ENCODE measurements at regions not wholly inside any gene's neighbourhood (a gene's known extent, or its start where the extent isn't known, plus 50 kb on each side); places are given as distances from the start of the nearest gene placed in this dataset.
"Not testable (repeated sequence)": the region's sequence is repeated elsewhere in the genome, so short reads cannot be mapped to it uniquely, and the experiment has no call there.

DNA sequence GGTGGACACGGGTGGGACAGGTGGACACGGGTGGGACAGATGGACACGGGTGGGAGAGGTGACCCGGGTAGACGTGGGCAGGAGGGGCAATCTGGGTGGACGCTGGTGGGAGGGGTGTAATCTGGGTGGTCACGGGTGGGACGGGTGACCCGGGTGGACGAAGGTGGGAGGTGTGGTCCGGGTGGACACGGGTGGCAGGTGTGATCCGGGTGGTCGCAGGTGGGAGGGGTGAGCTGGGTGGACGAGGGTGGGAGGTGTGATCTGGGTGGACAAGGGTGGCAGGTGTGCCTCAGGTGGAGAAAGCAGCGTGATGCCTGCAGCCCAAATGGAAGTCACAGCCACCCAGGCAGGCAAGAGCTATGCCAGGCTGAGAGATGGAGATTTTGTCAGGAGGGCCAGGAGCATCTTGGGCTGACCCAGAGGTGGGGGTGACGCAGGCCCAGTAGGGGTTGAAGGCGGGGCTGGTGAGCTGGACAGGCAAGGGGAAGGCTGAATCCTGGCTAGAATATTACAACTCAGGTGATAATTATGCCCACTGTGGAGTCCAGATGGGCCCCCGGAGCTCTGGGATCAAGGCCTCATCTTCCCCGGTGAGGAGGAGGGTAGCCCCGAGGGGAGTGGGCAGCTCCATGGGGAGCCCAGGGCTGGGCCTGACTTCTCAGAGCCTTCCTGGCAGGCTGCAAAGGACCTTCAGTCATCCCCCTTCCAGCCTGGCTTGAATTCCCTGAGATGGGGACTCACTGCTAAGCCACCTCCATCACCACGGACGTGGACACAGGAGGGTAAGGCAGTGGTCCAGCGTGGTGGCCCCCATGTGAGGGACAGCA is 100.0 kb downstream of the ADRA2C start:
- no peak for DNase-seq (ENCODE audit: low spot score)

DNA sequence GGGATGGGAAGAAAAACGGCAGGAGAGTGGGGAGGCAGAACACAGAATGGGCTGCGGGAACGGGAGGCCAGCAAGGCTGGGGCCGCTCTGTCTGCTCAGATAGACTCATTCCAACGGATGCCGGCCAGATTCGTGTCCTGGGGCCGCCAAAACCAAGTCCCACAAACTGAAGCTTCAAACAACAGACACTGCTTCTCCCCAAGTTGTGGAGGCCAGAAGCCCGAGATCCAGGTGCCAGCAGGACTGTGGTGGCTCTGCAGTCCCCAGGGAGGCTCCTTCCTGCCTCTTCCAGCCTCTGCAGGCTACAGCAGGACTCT is 100.6 kb downstream of the ADRA2C start:
- no peak for DNase-seq (ENCODE audit: low spot score)

- no peak for DNase-seq (ENCODE audit: low spot score)
These were observed 101.4 kb downstream of the ADRA2C start for GRCh38 chr4:3867403-3868100.

DNA sequence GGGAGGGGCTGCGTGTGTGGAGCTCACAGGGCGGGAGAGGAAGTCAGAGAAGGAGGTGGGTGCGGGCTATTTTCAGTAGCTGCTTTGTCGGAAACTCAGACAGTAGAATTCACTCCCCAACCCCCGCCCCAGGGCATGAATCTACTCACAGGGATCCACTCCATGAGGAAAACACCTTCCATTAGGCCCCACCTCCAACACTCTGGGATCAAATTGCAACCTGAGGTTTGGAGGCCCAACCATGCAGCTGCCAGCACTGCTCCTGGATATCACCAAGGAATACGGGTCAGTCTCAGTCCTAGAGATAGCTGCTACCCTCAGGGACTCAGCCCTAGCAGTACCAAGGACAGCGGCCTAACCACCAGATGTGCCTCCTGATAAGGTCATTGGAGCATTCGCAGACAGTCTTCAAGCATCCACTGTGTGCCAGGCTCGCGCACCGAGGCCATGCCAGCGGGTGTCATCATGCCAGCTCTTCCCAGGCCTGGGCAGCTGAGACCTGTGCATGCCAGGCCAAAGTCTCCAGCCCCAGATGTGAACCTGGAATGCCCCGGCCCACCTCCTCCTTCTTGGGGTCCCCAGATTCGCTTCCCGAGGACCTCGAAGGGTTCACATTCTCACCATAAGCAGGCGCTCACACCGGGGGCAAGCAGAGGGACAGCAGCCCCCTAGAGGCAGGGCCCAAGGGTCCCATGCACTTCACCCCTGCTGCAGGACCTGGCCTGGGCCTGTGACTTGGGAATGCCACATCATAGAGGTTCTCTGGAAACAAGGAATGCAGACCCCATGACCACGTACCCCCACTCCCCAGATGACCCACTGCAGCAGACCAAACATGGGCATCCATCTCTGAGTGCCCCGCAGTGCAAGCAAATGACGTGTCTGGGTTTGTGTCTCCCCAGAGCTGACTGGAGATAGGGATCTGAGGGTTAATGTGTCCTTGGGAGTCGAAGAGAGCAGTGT is 102.3 kb downstream of the ADRA2C start:
- no peak for DNase-seq (ENCODE audit: low spot score)

- no peak for DNase-seq (ENCODE audit: low spot score)
These were observed 103.0 kb downstream of the ADRA2C start for GRCh38 chr4:3869174-3869572.

- DNase-seq (ENCODE audit: low spot score), result no peak
These were observed 103.7 kb downstream of the ADRA2C start for GRCh38 chr4:3869661-3870566.

DNA sequence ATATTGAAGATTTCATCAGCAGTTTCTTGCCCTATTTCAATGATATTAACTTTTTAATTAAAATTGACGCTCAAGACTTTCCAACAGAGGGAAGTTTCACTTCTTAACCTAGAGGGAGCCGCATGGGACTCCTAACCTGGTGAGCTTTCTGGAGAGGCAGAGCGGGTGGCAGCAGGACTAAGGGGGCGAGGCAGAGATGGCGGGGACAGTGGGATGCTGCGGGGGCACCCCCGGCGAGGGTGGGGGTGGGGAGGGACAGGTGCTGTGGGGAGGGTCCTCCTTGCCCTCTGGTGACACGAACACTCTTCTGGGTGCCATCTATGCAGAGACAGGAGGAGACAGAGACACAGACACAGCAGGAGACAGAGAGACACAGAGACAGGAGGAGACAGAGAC is 104.4 kb downstream of the ADRA2C start:
- no peak for DNase-seq (ENCODE audit: low spot score)

- no peak for DNase-seq (ENCODE audit: low spot score)
These were observed 105.1 kb downstream of the ADRA2C start for GRCh38 chr4:3871181-3871852.

DNA sequence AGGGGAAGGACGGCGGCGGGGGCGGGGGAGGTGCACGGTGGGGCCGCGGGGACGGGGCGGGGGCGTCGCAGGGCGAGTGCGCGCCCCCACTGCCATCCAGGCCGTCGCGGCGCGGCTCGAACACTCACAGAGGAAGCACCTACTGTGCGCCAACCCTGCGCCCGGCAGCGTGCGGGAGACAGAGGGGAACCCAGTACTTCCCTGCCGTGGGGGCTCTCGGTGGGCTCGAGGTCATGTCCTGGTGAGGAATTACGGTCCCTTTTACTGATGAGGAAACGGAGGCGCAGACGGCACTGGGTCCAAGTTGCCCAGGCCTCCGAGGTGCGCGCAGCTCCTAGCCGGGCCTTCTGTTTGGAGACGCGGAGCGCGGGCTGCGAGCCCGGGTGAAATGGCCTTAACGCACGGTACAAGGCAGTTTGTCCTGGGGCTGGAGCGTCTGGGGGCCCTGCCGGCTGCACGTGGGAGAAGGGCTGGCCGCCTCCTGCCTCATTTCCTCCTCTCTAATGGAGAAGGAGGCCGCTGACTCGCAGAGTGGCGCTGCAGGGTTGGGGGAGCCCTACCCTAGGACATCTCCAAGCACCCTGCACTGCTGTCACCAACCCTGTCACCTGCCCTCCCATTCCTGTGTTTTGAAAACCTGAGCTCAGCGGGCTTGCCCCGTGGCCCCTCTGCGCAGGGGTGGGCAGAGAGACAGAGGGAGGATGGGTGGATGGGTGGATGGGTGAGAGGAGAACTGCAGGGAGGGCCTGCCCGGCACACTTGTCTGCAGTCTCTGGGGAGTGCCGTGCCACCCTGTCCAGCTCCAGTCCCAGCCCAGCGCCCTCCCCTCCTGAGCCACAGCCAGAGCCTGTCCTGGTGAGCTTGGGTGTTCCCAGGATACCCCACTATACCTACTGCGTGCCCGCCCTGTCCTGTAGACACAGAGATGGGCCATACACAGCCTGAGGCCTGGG is 106.0 kb downstream of the ADRA2C start:
- DNase-seq (ENCODE audit: low spot score), result no peak

- DNase-seq (ENCODE audit: low spot score), result no peak
These were observed 106.7 kb downstream of the ADRA2C start for GRCh38 chr4:3872834-3873313.

DNA sequence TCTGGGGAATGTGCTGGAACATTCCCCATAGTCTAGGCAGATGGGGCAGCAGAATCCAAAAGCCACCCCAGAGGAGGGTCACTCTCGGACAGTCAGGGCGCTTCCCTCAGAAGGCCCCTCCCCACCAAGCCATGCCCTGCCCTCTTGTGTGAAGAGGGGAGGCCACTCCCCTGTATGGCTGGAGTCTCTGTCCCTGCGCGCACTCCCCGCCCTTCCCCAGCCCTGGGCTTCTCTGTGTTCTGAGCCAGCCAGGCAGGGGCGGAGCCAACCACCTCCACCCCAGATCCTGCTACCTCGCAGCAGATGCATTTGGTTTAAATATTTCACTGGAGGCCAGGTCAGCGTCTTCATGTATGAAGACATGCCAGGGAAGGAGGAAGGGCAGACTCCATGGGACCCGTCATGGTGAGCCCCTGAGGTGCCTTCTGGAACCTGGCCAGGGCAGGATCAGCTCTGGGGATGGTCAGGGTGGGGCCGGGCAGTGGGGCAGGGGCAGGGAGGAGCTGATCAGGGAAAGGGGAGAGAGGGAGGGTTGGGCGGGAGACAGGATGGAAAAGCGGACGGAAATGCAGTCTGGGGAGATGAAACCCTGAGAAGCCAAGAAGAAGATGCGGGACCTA is 107.3 kb downstream of the ADRA2C start:
- DNase-seq (ENCODE audit: low spot score), result no peak

GRCh38 chr4:3874028-3874415 is 107.8 kb downstream of the ADRA2C start:
- DNase-seq (ENCODE audit: low spot score), result no peak

DNA sequence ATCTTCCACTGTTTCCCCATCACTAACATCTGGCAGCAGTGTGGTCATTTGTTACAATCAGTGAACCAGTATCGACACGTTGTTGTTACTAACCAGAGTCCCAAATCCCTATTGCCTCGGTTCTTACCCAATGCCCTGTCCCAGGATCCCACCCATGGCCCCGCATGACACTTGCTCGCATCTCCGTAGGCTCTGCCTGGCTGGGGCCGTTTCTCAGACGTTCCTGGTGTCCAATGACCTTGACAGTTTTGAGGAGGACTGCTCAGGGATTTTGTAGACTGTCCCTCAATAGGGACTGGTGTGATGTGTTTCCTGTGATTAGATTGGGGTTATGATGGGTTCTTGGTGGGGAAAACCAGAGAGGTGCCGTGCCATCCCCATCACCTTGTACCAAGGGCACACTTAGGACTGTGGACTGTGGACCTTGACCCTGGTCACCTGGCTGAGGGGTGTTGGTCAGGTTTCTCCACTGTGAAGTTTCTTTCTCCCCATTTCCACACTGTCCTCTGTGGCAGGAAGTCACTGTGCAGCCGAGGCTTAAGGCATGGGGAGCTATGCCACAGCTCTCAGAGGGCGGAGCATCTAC is 108.4 kb downstream of the ADRA2C start:
- DNase-seq (ENCODE audit: low spot score), result no peak

DNA sequence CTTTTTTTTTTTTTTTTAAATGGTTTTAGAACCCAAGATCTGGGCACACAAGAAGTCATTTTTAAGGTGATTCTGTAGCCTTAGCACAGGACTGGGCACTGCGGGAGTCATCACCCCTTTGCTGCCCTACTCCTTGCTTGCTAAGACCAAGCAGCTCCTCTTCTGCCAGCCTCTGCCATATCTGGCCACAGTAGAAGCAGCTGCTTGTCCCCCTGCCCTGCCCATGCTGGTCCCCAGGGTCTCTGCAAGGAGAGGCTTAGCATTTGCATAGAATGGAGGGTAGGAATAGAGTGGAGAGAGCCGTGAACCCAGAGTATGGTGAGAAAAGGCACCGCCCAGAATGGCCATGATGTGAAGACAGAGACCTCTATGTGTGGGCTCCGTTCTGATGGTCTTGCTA is 109.3 kb downstream of the ADRA2C start:
- no peak for DNase-seq (ENCODE audit: low spot score)

GRCh38 chr4:3876057-3876845 is 110.1 kb downstream of the ADRA2C start:
- not testable (repeated sequence) for DNase-seq (ENCODE audit: low spot score)

- no peak for DNase-seq (ENCODE audit: low spot score)
These were observed 111.1 kb downstream of the ADRA2C start for GRCh38 chr4:3877236-3877635.

GRCh38 chr4:3877868-3878267 is 111.7 kb downstream of the ADRA2C start:
- DNase-seq (ENCODE audit: low spot score), result no peak

DNA sequence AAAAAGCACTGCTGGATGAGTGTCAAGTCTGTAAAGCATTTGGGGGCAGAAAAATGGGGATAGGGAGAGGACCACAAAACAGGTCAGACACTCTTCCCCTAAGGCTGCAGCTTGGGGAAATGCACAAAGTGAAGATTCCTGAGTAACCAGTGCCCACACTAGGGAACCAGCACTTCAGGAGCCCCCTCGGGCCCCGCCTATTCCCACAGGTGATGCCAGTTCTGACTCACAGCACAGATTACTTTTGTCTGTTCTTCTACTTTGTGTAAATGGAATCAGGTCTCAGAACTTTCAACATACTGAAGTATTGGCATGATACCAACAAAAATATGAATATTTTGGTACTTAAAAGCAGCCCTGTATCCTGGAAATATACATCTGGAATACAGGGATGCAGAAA is 112.5 kb downstream of the ADRA2C start:
- DNase-seq (ENCODE audit: low spot score), result no peak
